ENCODE measurements at regions not wholly inside any gene's neighbourhood (a gene's known extent, or its start where the extent isn't known, plus 50 kb on each side); places are given as distances from the start of the nearest gene placed in this dataset.

DNA sequence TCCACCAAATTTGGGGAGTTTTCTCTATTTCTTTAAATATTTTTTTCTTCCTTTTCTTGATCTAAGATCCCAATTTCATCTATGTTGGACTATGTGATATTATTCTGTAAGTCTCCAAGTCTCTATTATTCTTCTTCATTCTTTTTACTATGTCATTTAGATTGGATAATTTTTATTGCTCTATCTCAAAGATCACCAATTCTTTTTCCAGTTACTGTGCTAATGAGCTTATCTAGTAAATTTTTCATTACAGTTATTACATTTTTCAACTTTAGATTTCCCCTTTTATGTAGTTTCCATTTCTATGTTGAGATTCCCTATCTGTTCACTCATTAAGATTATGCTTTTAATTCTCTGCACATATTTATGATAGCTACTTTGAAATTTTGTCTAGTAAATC, 131.6 kb upstream of the NAMPT start:
- peaks cover 18 to 28% of the 10 kb centered on the region in 2 donors for H3K27me3 Mint-ChIP-seq
- Histone ChIP-seq H3K27ac (ENCODE audit: low read length) (no peak overlapping the region), H3K27me3 (replicated peaks in 1 of 2; ENCODE audit: control insufficient read depth in 2 of 2, extremely low read depth in 1 of 2, insufficient read depth in 2 of 2, low read length in 1 of 2) (no peaks in the 10 kb centered on the region), H3K36me3 (ENCODE audit: control insufficient read depth in 2 of 2, extremely low read depth in 1 of 2, insufficient read depth in 1 of 2, low read length in 1 of 2) (no peaks in the 10 kb centered on the region), H3K4me3 (ENCODE audit: control insufficient read depth in 1 of 2, extremely low read depth in 1 of 2, low read length in 1 of 2) (no peak overlapping the region), H3K4me1 (ENCODE audit: control insufficient read depth in 1 of 2, extremely low read depth in 1 of 2, insufficient read depth in 2 of 2, low read length in 2 of 2) (no peaks in the 10 kb centered on the region), H3K9me3 (no peaks in the 10 kb centered on the region)
- no peak for DNase-seq
- no peaks in the 10 kb centered on the region for H3K36me3 Mint-ChIP-seq
- ChIA-PET CTCF (no interaction called here), POLR2A (no interaction called here)
- H3K9me3 Mint-ChIP-seq = peaks cover 0 to 18% (median 17%) of the 10 kb centered on the region in 3 donors
- H3K4me1 Mint-ChIP-seq = no peaks in the 10 kb centered on the region
- ATAC-seq (replicated peaks in 1 of 4) = no peak
- no peak overlapping the region for H3K4me3 Mint-ChIP-seq
- H3K27ac Mint-ChIP-seq = no peak overlapping the region

DNA sequence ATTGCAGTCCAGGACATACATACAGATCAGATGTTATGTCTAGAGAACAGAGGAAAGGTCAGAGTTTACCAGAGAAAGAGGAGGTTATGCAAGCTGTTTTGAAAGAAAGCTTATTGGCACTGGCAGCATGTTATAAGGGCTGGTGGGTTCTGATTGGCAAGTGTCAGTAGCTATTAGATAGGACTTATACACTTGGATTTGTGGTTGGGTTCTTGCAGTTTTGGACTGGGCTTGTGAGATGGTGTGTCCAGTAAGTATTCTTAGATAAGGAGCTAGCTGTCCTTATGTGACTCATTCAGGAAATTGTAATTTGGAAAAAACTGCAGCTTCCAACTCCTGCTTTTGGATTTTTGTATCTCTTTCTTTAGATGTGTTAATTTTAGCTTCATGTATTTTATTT, 130.7 kb upstream of the NAMPT start:
- POLR2A ChIA-PET = no interaction called here
- Mint-ChIP-seq H3K4me3 (no peak overlapping the region), H3K27ac (no peak overlapping the region)

DNA sequence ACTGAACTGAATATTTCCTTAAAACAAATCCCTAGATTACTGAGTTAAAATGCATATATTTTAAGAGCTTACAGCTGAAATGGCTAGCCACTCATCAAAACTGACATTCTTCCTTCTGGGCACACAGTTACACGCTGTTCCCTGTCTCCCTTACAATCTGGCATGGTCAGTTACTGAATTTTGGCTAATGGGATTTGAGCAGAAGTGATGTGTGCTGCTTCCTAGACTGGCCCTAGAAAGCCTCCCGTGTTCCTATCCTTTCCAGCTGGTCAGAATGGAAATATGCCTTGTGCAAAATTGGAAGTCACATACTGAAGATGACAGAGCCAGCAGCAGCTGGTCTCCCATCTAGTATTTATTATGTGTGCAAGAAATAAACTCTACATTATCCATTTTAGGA, 128.7 kb upstream of the NAMPT start:
- Histone ChIP-seq H3K9me3 (no peaks in the 10 kb centered on the region), H3K27ac (ENCODE audit: low read length) (no peak overlapping the region)

More for the DNA sequence above, 130.7 kb upstream of the NAMPT start:
- DNase-seq (no peak), ATAC-seq (replicated peaks in 1 of 4) (no peak)
- CTCF ChIA-PET = no interaction called here
- H3K27ac ChIP-seq (ENCODE audit: low read length) = no peak overlapping the region
- no peaks in the 10 kb centered on the region for H3K4me1 Mint-ChIP-seq
- H3K27me3 ChIP-seq (replicated peaks in 1 of 2; ENCODE audit: control insufficient read depth in 2 of 2, extremely low read depth in 1 of 2, insufficient read depth in 2 of 2, low read length in 1 of 2) = no peaks in the 10 kb centered on the region
- H3K4me3 ChIP-seq (ENCODE audit: control insufficient read depth in 1 of 2, extremely low read depth in 1 of 2, low read length in 1 of 2) = no peak overlapping the region
- no peaks in the 10 kb centered on the region for H3K36me3 ChIP-seq (ENCODE audit: control insufficient read depth in 2 of 2, extremely low read depth in 1 of 2, insufficient read depth in 1 of 2, low read length in 1 of 2)
- peaks cover 24 to 32% of the 10 kb centered on the region in 2 donors for H3K27me3 Mint-ChIP-seq
- no peaks in the 10 kb centered on the region for H3K4me1 ChIP-seq (ENCODE audit: control insufficient read depth in 1 of 2, extremely low read depth in 1 of 2, insufficient read depth in 2 of 2, low read length in 2 of 2)
- H3K36me3 Mint-ChIP-seq = no peaks in the 10 kb centered on the region
- H3K9me3 Mint-ChIP-seq = peaks cover 0 to 18% (median 17%) of the 10 kb centered on the region in 3 donors
- no peaks in the 10 kb centered on the region for H3K9me3 ChIP-seq

DNA sequence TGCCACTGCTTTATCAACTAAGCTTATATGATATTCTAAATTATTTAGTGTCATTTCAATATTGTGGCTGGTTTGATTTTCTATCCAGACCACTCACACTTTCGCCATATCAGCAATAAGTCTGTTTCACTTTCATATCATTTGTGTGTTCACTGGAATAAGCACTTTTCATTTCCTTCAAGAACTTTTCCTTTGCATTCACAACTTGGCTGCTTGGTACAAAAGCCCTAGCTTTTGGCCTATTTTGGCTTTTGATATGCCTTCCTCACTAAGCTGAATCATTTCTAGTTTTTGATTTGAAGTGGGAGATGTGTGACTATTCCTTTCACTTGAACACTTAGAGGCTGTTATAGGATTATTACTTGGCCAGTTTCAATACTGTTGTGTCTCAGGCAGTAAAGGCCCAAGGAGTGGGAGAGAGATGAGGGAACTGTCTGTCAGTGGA, 120.9 kb upstream of the NAMPT start:
- Histone ChIP-seq H3K36me3 (ENCODE audit: control insufficient read depth in 2 of 2, extremely low read depth in 1 of 2, insufficient read depth in 1 of 2, low read length in 1 of 2) (no peaks in the 10 kb centered on the region), H3K27me3 (replicated peaks in 1 of 2; ENCODE audit: control insufficient read depth in 2 of 2, extremely low read depth in 1 of 2, insufficient read depth in 2 of 2, low read length in 1 of 2) (peaks cover 0 to 3% of the 10 kb centered on the region in 2 experiments), H3K27ac (ENCODE audit: low read length) (no peak overlapping the region), H3K4me1 (ENCODE audit: control insufficient read depth in 1 of 2, extremely low read depth in 1 of 2, insufficient read depth in 2 of 2, low read length in 2 of 2) (no peaks in the 10 kb centered on the region), H3K4me3 (ENCODE audit: control insufficient read depth in 1 of 2, extremely low read depth in 1 of 2, low read length in 1 of 2) (no peak overlapping the region), H3K9me3 (no peaks in the 10 kb centered on the region)
- ATAC-seq (replicated peaks in 1 of 4) (no peak), DNase-seq (no peak)
- Mint-ChIP-seq H3K27ac (no peak overlapping the region), H3K36me3 (no peaks in the 10 kb centered on the region), H3K4me3 (no peak overlapping the region), H3K9me3 (no peaks in the 10 kb centered on the region), H3K4me1 (peaks cover 0 to 4% (median 3%) of the 10 kb centered on the region in 3 donors), H3K27me3 (peaks cover 15 to 30% of the 10 kb centered on the region in 2 donors)
- no CpG with 5 or more reads among the region's 1 CpG for WGBS (ENCODE audit: insufficient coverage)
- CTCF ChIA-PET = interaction anchor here in 1 of 2 donors (0.5 kb wide), 1 partner anchor 74 kb away, joined by 3 read pairs; no protein-coding TSS in a partner anchor
- POLR2A ChIA-PET = no interaction called here

More for the DNA sequence above, 128.7 kb upstream of the NAMPT start:
- ChIA-PET POLR2A (no interaction called here), CTCF (no interaction called here)
- Histone ChIP-seq H3K27me3 (replicated peaks in 1 of 2; ENCODE audit: control insufficient read depth in 2 of 2, extremely low read depth in 1 of 2, insufficient read depth in 2 of 2, low read length in 1 of 2) (peaks cover 0 to under 1% of the 10 kb centered on the region in 2 experiments), H3K36me3 (ENCODE audit: control insufficient read depth in 2 of 2, extremely low read depth in 1 of 2, insufficient read depth in 1 of 2, low read length in 1 of 2) (no peaks in the 10 kb centered on the region), H3K4me3 (ENCODE audit: control insufficient read depth in 1 of 2, extremely low read depth in 1 of 2, low read length in 1 of 2) (no peak overlapping the region), H3K4me1 (ENCODE audit: control insufficient read depth in 1 of 2, extremely low read depth in 1 of 2, insufficient read depth in 2 of 2, low read length in 2 of 2) (no peaks in the 10 kb centered on the region)
- Mint-ChIP-seq H3K36me3 (no peaks in the 10 kb centered on the region), H3K27ac (no peak overlapping the region), H3K4me1 (no peaks in the 10 kb centered on the region), H3K9me3 (peaks cover 0 to 18% (median 17%) of the 10 kb centered on the region in 3 donors), H3K27me3 (peaks cover 21 to 31% of the 10 kb centered on the region in 2 donors), H3K4me3 (no peak overlapping the region)
- no peak for ATAC-seq (replicated peaks in 1 of 4)
- DNase-seq = no peak
- WGBS (ENCODE audit: insufficient coverage) = 80% methylated on average over 1 of the region's 2 CpGs

DNA sequence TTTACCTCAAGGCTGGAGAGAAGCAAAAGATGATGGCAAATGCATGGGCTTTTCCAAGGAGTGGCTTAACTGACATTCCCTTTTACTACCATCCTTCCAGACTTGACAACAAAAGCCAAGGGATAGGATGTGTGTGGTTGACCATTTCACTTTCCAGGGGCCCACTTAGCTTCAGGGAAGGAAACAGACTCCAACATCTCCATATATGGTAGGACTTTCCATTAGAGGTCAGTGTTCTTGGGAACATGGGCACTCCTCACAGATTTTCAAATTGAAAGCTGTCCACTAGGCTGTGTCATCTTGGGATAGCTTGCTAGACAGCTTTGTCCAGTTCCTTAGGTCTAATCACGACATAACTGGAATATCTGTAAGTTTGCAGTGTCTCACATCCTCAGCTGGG, 118.1 kb upstream of the NAMPT start:
- H3K27me3 Mint-ChIP-seq = peaks cover 21 to 40% of the 10 kb centered on the region in 2 donors
- H3K9me3 Mint-ChIP-seq = no peaks in the 10 kb centered on the region

DNA sequence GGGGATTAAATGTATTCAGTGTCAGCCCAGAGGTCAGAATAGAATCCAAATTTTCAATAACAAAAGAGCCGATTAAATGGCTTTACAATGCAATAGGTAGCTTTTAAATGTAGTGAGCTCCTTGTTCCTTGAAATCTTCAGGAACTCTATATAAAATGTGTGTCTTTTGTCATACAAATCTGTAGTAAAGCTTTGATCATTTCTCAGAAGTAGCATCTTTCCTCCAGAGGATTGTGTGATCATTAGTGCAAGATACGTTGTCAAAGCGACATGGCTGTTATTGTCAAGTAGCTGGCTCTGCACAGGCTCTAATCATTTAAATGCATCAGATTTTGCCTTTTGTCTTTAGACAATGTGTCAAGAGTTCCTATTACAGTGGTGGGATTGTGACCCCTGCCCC, 116.1 kb upstream of the NAMPT start:
- Histone ChIP-seq H3K4me3 (ENCODE audit: control insufficient read depth in 1 of 2, extremely low read depth in 1 of 2, low read length in 1 of 2) (no peak overlapping the region), H3K4me1 (ENCODE audit: control insufficient read depth in 1 of 2, extremely low read depth in 1 of 2, insufficient read depth in 2 of 2, low read length in 2 of 2) (no peaks in the 10 kb centered on the region), H3K27me3 (replicated peaks in 1 of 2; ENCODE audit: control insufficient read depth in 2 of 2, extremely low read depth in 1 of 2, insufficient read depth in 2 of 2, low read length in 1 of 2) (no peaks in the 10 kb centered on the region), H3K36me3 (ENCODE audit: control insufficient read depth in 2 of 2, extremely low read depth in 1 of 2, insufficient read depth in 1 of 2, low read length in 1 of 2) (no peaks in the 10 kb centered on the region), H3K27ac (ENCODE audit: low read length) (no peak overlapping the region), H3K9me3 (no peaks in the 10 kb centered on the region)
- Mint-ChIP-seq H3K4me1 (peaks cover 0 to 3% (median 2%) of the 10 kb centered on the region in 3 donors), H3K27me3 (peaks cover 23 to 42% of the 10 kb centered on the region in 2 donors), H3K36me3 (no peaks in the 10 kb centered on the region), H3K4me3 (no peak overlapping the region), H3K27ac (no peak overlapping the region), H3K9me3 (no peaks in the 10 kb centered on the region)
- ATAC-seq (replicated peaks in 1 of 4) (no peak), DNase-seq (no peak)
- WGBS (ENCODE audit: insufficient coverage) = no CpG with 5 or more reads among the region's 3 CpGs
- ChIA-PET POLR2A (no interaction called here), CTCF (no interaction called here)

More for the DNA sequence above, 118.1 kb upstream of the NAMPT start:
- H3K27ac Mint-ChIP-seq = no peak overlapping the region
- H3K4me3 Mint-ChIP-seq = no peak overlapping the region
- Histone ChIP-seq H3K36me3 (ENCODE audit: control insufficient read depth in 2 of 2, extremely low read depth in 1 of 2, insufficient read depth in 1 of 2, low read length in 1 of 2) (no peaks in the 10 kb centered on the region), H3K4me3 (ENCODE audit: control insufficient read depth in 1 of 2, extremely low read depth in 1 of 2, low read length in 1 of 2) (no peak overlapping the region), H3K4me1 (ENCODE audit: control insufficient read depth in 1 of 2, extremely low read depth in 1 of 2, insufficient read depth in 2 of 2, low read length in 2 of 2) (no peaks in the 10 kb centered on the region), H3K9me3 (no peaks in the 10 kb centered on the region), H3K27me3 (replicated peaks in 1 of 2; ENCODE audit: control insufficient read depth in 2 of 2, extremely low read depth in 1 of 2, insufficient read depth in 2 of 2, low read length in 1 of 2) (no peaks in the 10 kb centered on the region), H3K27ac (ENCODE audit: low read length) (no peak overlapping the region)
- ATAC-seq (replicated peaks in 1 of 4) (no peak), DNase-seq (no peak)
- H3K4me1 Mint-ChIP-seq = peaks cover 0 to 4% (median 3%) of the 10 kb centered on the region in 3 donors
- no peaks in the 10 kb centered on the region for H3K36me3 Mint-ChIP-seq
- WGBS (ENCODE audit: insufficient coverage) = no CpG with 5 or more reads among the region's 1 CpG
- ChIA-PET CTCF (no interaction called here), POLR2A (no interaction called here)

- no peaks in the 10 kb centered on the region for H3K9me3 Mint-ChIP-seq
- ChIA-PET POLR2A (no interaction called here), CTCF (no interaction called here)
- Histone ChIP-seq H3K4me1 (ENCODE audit: control insufficient read depth in 1 of 2, extremely low read depth in 1 of 2, insufficient read depth in 2 of 2, low read length in 2 of 2) (no peaks in the 10 kb centered on the region), H3K36me3 (ENCODE audit: control insufficient read depth in 2 of 2, extremely low read depth in 1 of 2, insufficient read depth in 1 of 2, low read length in 1 of 2) (no peaks in the 10 kb centered on the region), H3K9me3 (no peaks in the 10 kb centered on the region), H3K4me3 (ENCODE audit: control insufficient read depth in 1 of 2, extremely low read depth in 1 of 2, low read length in 1 of 2) (no peak overlapping the region), H3K27me3 (replicated peaks in 1 of 2; ENCODE audit: control insufficient read depth in 2 of 2, extremely low read depth in 1 of 2, insufficient read depth in 2 of 2, low read length in 1 of 2) (no peaks in the 10 kb centered on the region), H3K27ac (ENCODE audit: low read length) (no peak overlapping the region)
- H3K4me1 Mint-ChIP-seq = no peaks in the 10 kb centered on the region
- no peak overlapping the region for H3K4me3 Mint-ChIP-seq
- ATAC-seq (replicated peaks in 1 of 4) (no peak), DNase-seq (no peak)
- peaks cover 36 to 51% of the 10 kb centered on the region in 2 donors for H3K27me3 Mint-ChIP-seq
- H3K36me3 Mint-ChIP-seq = no peaks in the 10 kb centered on the region
- no peak overlapping the region for H3K27ac Mint-ChIP-seq
Measured at GRCh38 chr7:106398786-106399185, 114.0 kb upstream of the NAMPT start.

Measured in T-cell (primary cell).